Endothelial cell of umbilical vein (primary cell): ENCODE measurements at regions not wholly inside any gene's neighbourhood (a gene's known extent, or its start where the extent isn't known, plus 50 kb on each side); places are given as distances from the start of the nearest gene placed in this dataset.

Experiments
- EZH2 ChIP-seq: IDR thresholded peaks from 2 replicates; pipeline ENCODE4 v1.6.1; 2012; ENCODE audit warnings: borderline replicate concordance, low read depth, mild to moderate bottlenecking, moderate library complexity, low read length, inconsistent platforms; ENCODE audit not compliant: severe bottlenecking
- FOS ChIP-seq: IDR thresholded peaks from 2 replicates; pipeline ENCODE4 v1.6.1; 2011; ENCODE audit warnings: mild to moderate bottlenecking, low read length, moderate library complexity, borderline replicate concordance; ENCODE audit not compliant: insufficient read depth
- GATA2 ChIP-seq: IDR thresholded peaks from 2 replicates; pipeline ENCODE4 v1.7.0; 2011; ENCODE audit warnings: low read depth, mild to moderate bottlenecking, moderate library complexity, mixed read lengths, low read length; ENCODE audit not compliant: insufficient read length, insufficient read depth
- JUN ChIP-seq: IDR thresholded peaks from 2 replicates; pipeline ENCODE4 v1.6.1; 2011; ENCODE audit warnings: borderline replicate concordance, low read depth; ENCODE audit not compliant: insufficient read length, insufficient read depth
- MYC ChIP-seq: IDR thresholded peaks from one replicate; pipeline ENCODE4 v1.6.1; 2011; ENCODE audit warnings: mild to moderate bottlenecking, low read depth, low read length
- POLR2A ChIP-seq: IDR thresholded peaks from 2 replicates; pipeline ENCODE4 v1.6.1; 2012; ENCODE audit warnings: low read depth, mild to moderate bottlenecking, control low read depth, low read length
- POLR2AphosphoS5 ChIP-seq: IDR thresholded peaks from 2 replicates; pipeline ENCODE4 v1.6.1; 2012; ENCODE audit warnings: low read depth, mild to moderate bottlenecking, control low read depth, low read length, moderate library complexity; ENCODE audit not compliant: insufficient read depth
- TF ChIP-seq, protein P1 (sequence below), 2 donors: IDR thresholded peaks; 1 replicate in 1 of 2; 2 replicates in 1 of 2; pipeline ENCODE4 v1.5.1; 2011; ENCODE audit warnings: low read length in 2 of 2, mild to moderate bottlenecking in 2 of 2, moderate library complexity in 2 of 2, control low read depth in 1 of 2, inconsistent platforms in 1 of 2, low read depth in 1 of 2; ENCODE audit not compliant: insufficient read depth in 1 of 2; ENCODE audit errors: extremely low read depth in 1 of 2
- TF ChIP-seq, protein P2 (sequence below): IDR thresholded peaks from 2 replicates; pipeline ENCODE4 v1.6.1; 2011; ENCODE audit not compliant: insufficient read depth, insufficient read length

DNA sequence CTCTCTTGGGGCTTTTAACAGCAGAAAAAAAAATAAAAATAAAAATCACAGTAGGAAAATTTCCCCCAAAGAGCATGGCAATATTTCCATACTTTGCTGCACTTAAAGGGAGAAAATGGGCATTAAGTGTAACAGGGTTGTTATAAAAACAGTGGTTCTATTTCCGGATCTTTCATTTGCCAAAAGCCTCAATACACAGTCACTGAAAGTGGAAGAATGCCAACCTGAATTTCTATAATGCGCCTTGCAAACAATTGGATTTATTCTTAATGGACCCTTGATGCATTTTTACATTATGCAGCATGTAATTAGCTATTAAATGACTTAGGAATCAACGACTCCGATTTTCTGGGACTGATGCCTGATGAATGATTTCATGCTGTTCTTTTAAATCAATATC lies 127.6 kb upstream of the NANOS1 start:
- TF ChIP-seq, protein P1, sequence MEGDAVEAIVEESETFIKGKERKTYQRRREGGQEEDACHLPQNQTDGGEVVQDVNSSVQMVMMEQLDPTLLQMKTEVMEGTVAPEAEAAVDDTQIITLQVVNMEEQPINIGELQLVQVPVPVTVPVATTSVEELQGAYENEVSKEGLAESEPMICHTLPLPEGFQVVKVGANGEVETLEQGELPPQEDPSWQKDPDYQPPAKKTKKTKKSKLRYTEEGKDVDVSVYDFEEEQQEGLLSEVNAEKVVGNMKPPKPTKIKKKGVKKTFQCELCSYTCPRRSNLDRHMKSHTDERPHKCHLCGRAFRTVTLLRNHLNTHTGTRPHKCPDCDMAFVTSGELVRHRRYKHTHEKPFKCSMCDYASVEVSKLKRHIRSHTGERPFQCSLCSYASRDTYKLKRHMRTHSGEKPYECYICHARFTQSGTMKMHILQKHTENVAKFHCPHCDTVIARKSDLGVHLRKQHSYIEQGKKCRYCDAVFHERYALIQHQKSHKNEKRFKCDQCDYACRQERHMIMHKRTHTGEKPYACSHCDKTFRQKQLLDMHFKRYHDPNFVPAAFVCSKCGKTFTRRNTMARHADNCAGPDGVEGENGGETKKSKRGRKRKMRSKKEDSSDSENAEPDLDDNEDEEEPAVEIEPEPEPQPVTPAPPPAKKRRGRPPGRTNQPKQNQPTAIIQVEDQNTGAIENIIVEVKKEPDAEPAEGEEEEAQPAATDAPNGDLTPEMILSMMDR (IDR thresholded peaks at IDR 0.05; ENCODE audit: extremely low read depth in 1 of 2, insufficient read depth in 1 of 2, low read depth in 1 of 2, low read length in 2 of 2): no peak
- TF ChIP-seq EZH2 (no peak), FOS (no peak), POLR2AphosphoS5 (no peak), POLR2A (no peak), JUN (no peak), MYC (no peak), GATA2 (no peak)
- TF ChIP-seq, protein P2, sequence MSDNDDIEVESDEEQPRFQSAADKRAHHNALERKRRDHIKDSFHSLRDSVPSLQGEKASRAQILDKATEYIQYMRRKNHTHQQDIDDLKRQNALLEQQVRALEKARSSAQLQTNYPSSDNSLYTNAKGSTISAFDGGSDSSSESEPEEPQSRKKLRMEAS: no peak
